B cell (primary cell): ENCODE measurements at regions not wholly inside any gene's neighbourhood (a gene's known extent, or its start where the extent isn't known, plus 50 kb on each side); places are given as distances from the start of the nearest gene placed in this dataset.

Source experiments
- ATAC-seq: fragments of 200-7000 bp; cut with Tn5 transposase; one replicate; pipeline ENCODE4 v1.10.0; 2021; ENCODE audit warnings: low read depth, mild to moderate bottlenecking, moderate number of reproducible peaks, moderate library complexity
- CTCF ChIA-PET: fragments of 350-600 bp; sonication (Branson Sonifier 250); formaldehyde crosslinking; loops from one replicate; lab custom pipeline; 2021; ENCODE audit warnings: antibody characterized with exemption, inconsistent platforms; lab: Charles Lee
- POLR2A ChIA-PET: fragments of 350-600 bp; sonication (Branson Sonifier 250); formaldehyde crosslinking; loops from one replicate; lab custom pipeline; 2021; ENCODE audit warnings: antibody characterized with exemption; lab: Charles Lee
- DNase-seq: peaks from one replicate; pipeline ENCODE4 v3.0.0; 2013
- H2AFZ ChIP-seq: 2 replicates; pipeline ENCODE4 v1.6.1; 2012; ENCODE audit warnings: mild to moderate bottlenecking, low read depth, low read length; ENCODE audit not compliant: insufficient read depth, poor library complexity, severe bottlenecking
- H3K27ac ChIP-seq, 2 donors: 1 replicate in 1 of 2; 2 replicates in 1 of 2; pipeline ENCODE4 v1.5.1; 2012 to 2013; ENCODE audit warnings: low read length in 2 of 2, mild to moderate bottlenecking in 2 of 2, moderate library complexity in 1 of 2
- H3K27me3 ChIP-seq, 4 experiments: fragments of 200-600 bp in 1 of 4; sonication (generic) in 1 of 4; replicated peaks in 1 of 4; 1 replicate in 2 of 4; 2 replicates in 2 of 4; pipeline versions ENCODE4 v1.6.1 to v1.7.0; 2013 to 2016; ENCODE audit warnings: low read length in 3 of 4, mild to moderate bottlenecking in 2 of 4, mixed read lengths in 1 of 4, moderate library complexity in 1 of 4; ENCODE audit not compliant: insufficient read depth in 4 of 4, control insufficient read depth in 3 of 4; ENCODE audit errors: control extremely low read depth in 1 of 4
- H3K36me3 ChIP-seq, 2 experiments: replicated peaks in 1 of 2; 1 replicate in 1 of 2; 2 replicates in 1 of 2; pipeline versions ENCODE4 v1.6.1 to v1.7.1; 2013; ENCODE audit warnings: low read length in 1 of 2; ENCODE audit not compliant: insufficient read depth in 2 of 2, control insufficient read depth in 1 of 2; ENCODE audit errors: control extremely low read depth in 1 of 2, extremely low read depth in 1 of 2
- H3K4me1 ChIP-seq, 2 donors: fragments of 200-600 bp in 1 of 2; sonication (generic) in 1 of 2; 1 replicate in 1 of 2; 2 replicates in 1 of 2; pipeline versions ENCODE4 v1.5.1 to v1.6.1; 2013 to 2017; ENCODE audit warnings: low read length in 2 of 2; ENCODE audit not compliant: control insufficient read depth in 2 of 2, insufficient read depth in 2 of 2
- H3K4me2 ChIP-seq: replicated peaks from 2 replicates; pipeline ENCODE3; 2012; ENCODE audit warnings: mild to moderate bottlenecking, low read depth, low read length; ENCODE audit not compliant: poor library complexity, severe bottlenecking
- H3K4me3 ChIP-seq, 5 experiments: fragments of 200-600 bp in 1 of 5; sonication (generic) in 1 of 5; 1 replicate in 3 of 5; 2 replicates in 2 of 5; pipeline versions ENCODE4 v1.5.1 to v1.7.0; 2011 to 2016; ENCODE audit warnings: low read length in 4 of 5, mild to moderate bottlenecking in 4 of 5, low read depth in 2 of 5, control low read depth in 1 of 5, moderate library complexity in 1 of 5; ENCODE audit not compliant: insufficient read depth in 1 of 5; ENCODE audit errors: control extremely low read depth in 1 of 5, extremely low read depth in 1 of 5
- H3K79me2 ChIP-seq: fragments of 200-600 bp; sonication (generic); one replicate; pipeline ENCODE4 v1.6.0; 2016; ENCODE audit warnings: low read length; ENCODE audit not compliant: control insufficient read depth, insufficient read depth
- H3K9ac ChIP-seq: fragments of 200-600 bp; sonication (generic); 2 replicates; pipeline ENCODE4 v1.6.1; 2017; ENCODE audit warnings: mild to moderate bottlenecking, low read length, moderate library complexity
- H3K9me3 ChIP-seq, 3 donors: one replicate each; pipeline versions ENCODE4 v1.6.1 to v1.7.1; 2013; ENCODE audit warnings: low read length in 2 of 3; ENCODE audit not compliant: control insufficient read depth in 2 of 3, insufficient read depth in 1 of 3; ENCODE audit errors: control extremely low read depth in 1 of 3
- H4K20me1 ChIP-seq: 2 replicates; pipeline ENCODE4 v1.6.0; 2012; ENCODE audit warnings: mild to moderate bottlenecking, low read length; ENCODE audit not compliant: insufficient read depth, control insufficient read depth, poor library complexity, severe bottlenecking
- H3K27ac Mint-ChIP-seq: one replicate; pipeline ENCODE4 v1.8.0; 2021; ENCODE audit warnings: mixed read lengths
- H3K27me3 Mint-ChIP-seq: one replicate; pipeline ENCODE4 v1.8.0; 2021; ENCODE audit warnings: mixed read lengths
- H3K4me1 Mint-ChIP-seq: one replicate; pipeline ENCODE4 v1.8.0; 2021; ENCODE audit warnings: mixed read lengths
- H3K4me3 Mint-ChIP-seq: one replicate; pipeline ENCODE4 v1.8.0; 2021; ENCODE audit warnings: mixed read lengths
- H3K9me3 Mint-ChIP-seq: one replicate; pipeline ENCODE4 v1.8.0; 2022; ENCODE audit warnings: mixed read lengths; ENCODE audit not compliant: insufficient read depth
- CTCF ChIP-seq: fragments of 200-600 bp; IDR thresholded peaks from one replicate; pipeline ENCODE4 v1.8.0; 2022; ENCODE audit warnings: antibody characterized with exemption, mild to moderate bottlenecking
- EZH2 ChIP-seq: IDR thresholded peaks from 2 replicates; pipeline ENCODE4 v1.6.1; 2012; ENCODE audit warnings: borderline replicate concordance, low read depth, mild to moderate bottlenecking, moderate library complexity, low read length; ENCODE audit not compliant: insufficient read depth, poor library complexity, severe bottlenecking
- WGBS: methylation state at CpG from one replicate; pipeline ENCODE4 v1.1.5; 2013; ENCODE audit warnings: missing lambda C conversion rate; ENCODE audit not compliant: insufficient coverage; 5-methylcytosine and 5-hydroxymethylcytosine counted together
- intact Hi-C: fragments of 100-400 bp; cut with micrococcal nuclease; formaldehyde crosslinking; loops from one replicate; pipeline ENCODE4 v1.10.0; 2022

- no peak overlapping the region for H3K9ac ChIP-seq
- CTCF ChIA-PET = no interaction called here
- H3K36me3 ChIP-seq = no peaks in the 10 kb centered on the region
- ATAC-seq (no peak), DNase-seq (no peak)
- TF ChIP-seq CTCF (no peak), EZH2 (no peak)
- POLR2A ChIA-PET = no interaction called here
- Mint-ChIP-seq H3K27me3 (peaks cover 20% of the 10 kb centered on the region), H3K9me3 (no peaks in the 10 kb centered on the region), H3K27ac (no peak overlapping the region), H3K4me3 (no peak overlapping the region), H3K4me1 (no peaks in the 10 kb centered on the region)
- no peak overlapping the region for H2AFZ ChIP-seq
- no peak overlapping the region for H3K4me2 ChIP-seq
- H3K79me2 ChIP-seq = no peaks in the 10 kb centered on the region
- H3K27me3 ChIP-seq = no peaks in the 10 kb centered on the region
- no peak overlapping the region for H3K27ac ChIP-seq
- H4K20me1 ChIP-seq = no peaks in the 10 kb centered on the region
- no peaks in the 10 kb centered on the region for H3K4me1 ChIP-seq
- no CpG with 5 or more reads among the region's 3 CpGs for WGBS
- no peaks in the 10 kb centered on the region for H3K9me3 ChIP-seq
- intact Hi-C loops = no loop called here
- H3K4me3 ChIP-seq = no peak overlapping the region
These were observed 584.0 kb downstream of the QKI start for GRCh38 chr6:163998496-163998895.

- H3K4me2 ChIP-seq = no peak overlapping the region
- no peaks in the 10 kb centered on the region for H3K27me3 ChIP-seq
- no peak overlapping the region for H3K27ac ChIP-seq
- 91% methylated on average over 6 of the region's 6 CpGs for WGBS
- Mint-ChIP-seq H3K27ac (no peak overlapping the region), H3K4me3 (no peak overlapping the region), H3K9me3 (no peaks in the 10 kb centered on the region), H3K4me1 (no peaks in the 10 kb centered on the region), H3K27me3 (peaks cover 12% of the 10 kb centered on the region)
- H4K20me1 ChIP-seq = no peaks in the 10 kb centered on the region
- ChIA-PET CTCF (no interaction called here), POLR2A (no interaction called here)
- no peaks in the 10 kb centered on the region for H3K4me1 ChIP-seq
- no peak overlapping the region for H3K9ac ChIP-seq
- TF ChIP-seq EZH2 (no peak), CTCF (no peak)
- no peak for DNase-seq
- no peaks in the 10 kb centered on the region for H3K36me3 ChIP-seq
- intact Hi-C loops = no loop called here
- no peak overlapping the region for H2AFZ ChIP-seq
- H3K79me2 ChIP-seq = no peaks in the 10 kb centered on the region
- no peak overlapping the region for H3K4me3 ChIP-seq
- ATAC-seq = no peak
- H3K9me3 ChIP-seq = no peaks in the 10 kb centered on the region
These were observed 582.0 kb downstream of the QKI start for GRCh38 chr6:163996491-163996890.
